Subcutaneous abdominal adipose tissue (tissue), 5 donors: ENCODE measurements at regions not wholly inside any gene's neighbourhood (a gene's known extent, or its start where the extent isn't known, plus 50 kb on each side); places are given as distances from the start of the nearest gene placed in this dataset.

Source experiments
- H3K27ac ChIP-seq: one replicate; pipeline ENCODE4 v1.7.0; 2013; ENCODE audit warnings: low read depth, mild to moderate bottlenecking, inconsistent platforms, low read length, moderate library complexity
- H3K27me3 ChIP-seq, 5 donors: one replicate each; pipeline ENCODE4 v1.7.0; 2013; ENCODE audit warnings: low read length in 5 of 5, inconsistent platforms in 1 of 5; ENCODE audit not compliant: control insufficient read depth in 5 of 5, insufficient read depth in 4 of 5
- H3K36me3 ChIP-seq, 5 donors: one replicate each; pipeline ENCODE4 v1.7.0; 2013; ENCODE audit warnings: low read length in 5 of 5; ENCODE audit not compliant: control insufficient read depth in 5 of 5, insufficient read depth in 5 of 5
- H3K4me1 ChIP-seq, 5 donors: one replicate each; pipeline ENCODE4 v1.7.0; 2013; ENCODE audit warnings: low read length in 5 of 5, mild to moderate bottlenecking in 3 of 5, moderate library complexity in 1 of 5; ENCODE audit not compliant: control insufficient read depth in 5 of 5, insufficient read depth in 5 of 5
- H3K4me3 ChIP-seq, 5 donors: one replicate each; pipeline ENCODE4 v1.7.0; 2013; ENCODE audit warnings: low read length in 5 of 5, low read depth in 1 of 5
- H3K9ac ChIP-seq, 5 donors: one replicate each; pipeline ENCODE4 v1.7.0; 2013; ENCODE audit warnings: low read length in 5 of 5, mild to moderate bottlenecking in 4 of 5, moderate library complexity in 3 of 5
- H3K9me3 ChIP-seq, 5 donors: one replicate each; pipeline ENCODE4 v1.7.0; 2013; ENCODE audit warnings: low read length in 5 of 5; ENCODE audit not compliant: control insufficient read depth in 5 of 5
- donor health status: healthy.
- donor health status: healthy.
- donor health status: healthy.
- donor health status: healthy.
- donor health status: healthy.

GRCh38 chr15:62803856-62804400, 238.6 kb upstream of the TPM1 start:
- Histone ChIP-seq H3K4me1 (no peaks in the 10 kb centered on the region), H3K27ac (no peak overlapping the region), H3K4me3 (no peak overlapping the region), H3K27me3 (no peaks in the 10 kb centered on the region), H3K9me3 (no peaks in the 10 kb centered on the region), H3K36me3 (peaks cover 31 to 83% (median 68%) of the 10 kb centered on the region in 5 donors), H3K9ac (no peak overlapping the region)

- peaks cover 27 to 81% (median 66%) of the 10 kb centered on the region in 5 donors for H3K36me3 ChIP-seq
- no peaks in the 10 kb centered on the region for H3K9me3 ChIP-seq
- no peak overlapping the region for H3K27ac ChIP-seq
- H3K9ac ChIP-seq = no peak overlapping the region
- H3K27me3 ChIP-seq = no peaks in the 10 kb centered on the region
- H3K4me3 ChIP-seq = no peak overlapping the region
- H3K4me1 ChIP-seq = no peaks in the 10 kb centered on the region
These were observed 237.0 kb upstream of the TPM1 start for GRCh38 chr15:62805502-62805901.

DNA sequence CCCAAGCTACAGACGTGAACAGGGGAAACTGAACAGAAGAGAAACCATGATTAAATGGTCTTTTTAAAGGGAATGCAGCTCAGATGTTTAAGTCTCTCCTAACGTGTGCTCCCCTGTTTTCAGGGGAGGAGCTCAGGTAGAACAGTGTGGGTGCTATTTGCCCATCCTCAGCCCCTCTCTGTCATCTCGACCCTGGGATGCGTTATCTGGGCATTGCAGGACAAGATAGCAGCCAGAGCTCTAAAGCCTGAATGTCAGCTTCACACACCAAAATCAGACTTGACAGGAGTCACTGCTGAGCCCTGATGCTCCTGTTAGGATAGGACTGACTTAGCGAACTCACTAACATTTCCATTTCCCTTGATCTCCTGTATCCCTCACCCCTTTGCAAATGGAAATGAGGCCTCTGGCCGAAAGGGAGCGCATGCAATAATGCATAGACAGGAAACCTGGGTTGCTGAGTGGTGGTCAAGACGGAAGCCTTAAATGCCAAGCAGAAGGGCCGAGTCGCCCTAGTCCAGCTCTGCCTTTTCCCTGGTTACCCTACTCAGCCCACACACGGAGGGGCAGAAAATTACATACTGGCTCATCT, 234.9 kb upstream of the TPM1 start:
- Histone ChIP-seq H3K36me3 (peaks cover 23 to 83% (median 78%) of the 10 kb centered on the region in 5 donors), H3K27ac (no peak overlapping the region), H3K9ac (no peak overlapping the region), H3K27me3 (no peaks in the 10 kb centered on the region), H3K9me3 (no peaks in the 10 kb centered on the region), H3K4me3 (no peak overlapping the region), H3K4me1 (no peaks in the 10 kb centered on the region)

GRCh38 chr15:62809115-62809967, 233.2 kb upstream of the TPM1 start:
- peaks cover 15 to 78% (median 75%) of the 10 kb centered on the region in 5 donors for H3K36me3 ChIP-seq
- no peaks in the 10 kb centered on the region for H3K27me3 ChIP-seq
- no peaks in the 10 kb centered on the region for H3K9me3 ChIP-seq
- no peak overlapping the region for H3K9ac ChIP-seq
- no peak overlapping the region for H3K27ac ChIP-seq
- no peaks in the 10 kb centered on the region for H3K4me1 ChIP-seq
- H3K4me3 ChIP-seq = no peak overlapping the region

DNA sequence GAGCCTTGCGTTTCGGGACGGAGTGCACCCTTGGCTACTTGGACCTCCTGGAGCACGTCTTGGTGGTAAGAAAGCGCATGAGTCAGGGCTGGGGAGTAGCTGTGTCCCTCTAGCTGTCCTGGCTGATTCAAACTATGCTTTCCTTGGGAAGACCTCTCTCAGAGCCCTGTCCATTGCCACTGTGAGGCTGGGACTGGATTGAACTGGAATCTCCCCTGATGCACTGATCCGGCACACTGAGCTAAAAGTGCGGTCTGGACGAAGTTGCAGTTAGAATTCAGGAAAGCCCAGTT, 232.6 kb upstream of the TPM1 start:
- Histone ChIP-seq H3K27me3 (no peaks in the 10 kb centered on the region), H3K36me3 (peaks cover 15 to 75% (median 69%) of the 10 kb centered on the region in 5 donors), H3K4me3 (no peak overlapping the region), H3K27ac (no peak overlapping the region), H3K4me1 (no peaks in the 10 kb centered on the region), H3K9me3 (no peaks in the 10 kb centered on the region), H3K9ac (no peak overlapping the region)

- H3K36me3 ChIP-seq = peaks cover 20 to 65% (median 56%) of the 10 kb centered on the region in 5 donors
- H3K27me3 ChIP-seq = no peaks in the 10 kb centered on the region
- peak overlapping the region; percentile 16 for H3K27ac ChIP-seq
- H3K9ac ChIP-seq = no peak overlapping the region
- no peaks in the 10 kb centered on the region for H3K9me3 ChIP-seq
- no peaks in the 10 kb centered on the region for H3K4me1 ChIP-seq
- no peak overlapping the region for H3K4me3 ChIP-seq
These were observed 230.1 kb upstream of the TPM1 start for GRCh38 chr15:62812515-62812835.

- no peaks in the 10 kb centered on the region for H3K4me1 ChIP-seq
- H3K4me3 ChIP-seq = no peak overlapping the region
- no peak overlapping the region for H3K27ac ChIP-seq
- H3K27me3 ChIP-seq = no peaks in the 10 kb centered on the region
- no peaks in the 10 kb centered on the region for H3K9me3 ChIP-seq
- peaks cover 25 to 60% (median 50%) of the 10 kb centered on the region in 5 donors for H3K36me3 ChIP-seq
- no peak overlapping the region for H3K9ac ChIP-seq
These were observed 226.0 kb upstream of the TPM1 start for GRCh38 chr15:62816342-62817069.

DNA sequence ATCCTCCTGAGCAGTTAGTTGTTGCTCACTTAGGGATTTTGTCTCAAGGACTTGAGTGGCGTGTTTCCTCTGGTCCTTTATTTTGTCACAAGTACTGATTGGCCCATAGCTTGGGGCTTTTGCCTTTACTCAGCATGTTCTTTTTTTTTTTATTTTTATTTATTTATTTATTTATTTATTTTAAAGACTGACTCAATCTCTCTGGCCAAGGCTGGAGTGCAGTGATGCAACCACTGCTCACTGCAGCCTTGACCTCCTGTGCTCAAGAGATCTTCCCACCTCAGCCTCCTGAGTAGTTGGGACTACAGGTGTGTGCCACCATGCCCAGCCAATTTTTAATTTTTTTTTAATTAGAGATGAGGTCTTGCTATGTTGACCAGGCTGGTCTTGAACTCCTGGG, 223.9 kb upstream of the TPM1 start:
- H3K36me3 ChIP-seq = peaks cover 29 to 66% (median 52%) of the 10 kb centered on the region in 5 donors
- H3K27ac ChIP-seq = no peak overlapping the region
- no peaks in the 10 kb centered on the region for H3K4me1 ChIP-seq
- H3K4me3 ChIP-seq = no peak overlapping the region
- no peaks in the 10 kb centered on the region for H3K27me3 ChIP-seq
- H3K9me3 ChIP-seq = no peaks in the 10 kb centered on the region
- H3K9ac ChIP-seq = no peak overlapping the region

DNA sequence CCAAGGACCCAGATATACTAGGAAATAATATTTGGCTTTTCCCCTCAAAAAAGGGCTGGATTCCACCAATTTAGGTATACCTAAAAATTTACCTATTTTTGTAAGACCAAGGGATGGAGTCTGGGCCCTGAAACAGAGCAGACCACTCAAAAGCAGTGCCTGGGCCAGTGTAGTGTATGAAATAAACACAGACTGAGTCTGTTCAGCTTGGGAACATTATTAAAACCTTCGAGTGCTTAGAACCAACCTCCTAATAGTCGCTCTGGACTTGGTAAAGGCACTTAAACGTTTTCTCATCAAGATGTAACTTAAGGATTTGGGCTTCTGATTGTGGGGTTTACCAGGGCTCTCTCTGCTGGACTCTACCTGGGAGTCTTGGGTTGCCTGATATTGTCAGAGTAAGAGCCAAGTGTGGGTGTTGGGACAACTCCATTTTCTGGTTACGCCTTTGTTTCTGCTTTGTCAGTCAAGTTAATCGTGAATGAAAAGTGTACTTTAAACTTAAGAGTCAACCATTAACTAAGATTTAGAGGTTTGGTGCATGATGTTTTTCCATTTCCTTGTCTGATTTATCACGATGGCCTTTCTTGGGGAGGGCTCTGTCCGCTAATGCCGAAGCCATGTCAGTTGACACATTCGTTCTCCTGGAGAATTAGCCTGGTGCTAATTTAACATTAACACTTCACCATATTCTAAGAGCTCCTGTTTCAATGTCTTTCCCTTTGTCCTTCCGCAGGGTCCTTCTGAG, 221.0 kb upstream of the TPM1 start:
- Histone ChIP-seq H3K4me1 (peaks cover 0 to 1% (median 0%) of the 10 kb centered on the region in 5 donors), H3K27me3 (no peaks in the 10 kb centered on the region), H3K36me3 (peaks cover 25 to 59% (median 45%) of the 10 kb centered on the region in 5 donors), H3K27ac (no peak overlapping the region), H3K9me3 (no peaks in the 10 kb centered on the region), H3K4me3 (no peak overlapping the region), H3K9ac (no peak overlapping the region)
